HEK293T (cell line): ENCODE measurements at regions not wholly inside any gene's neighbourhood (a gene's known extent, or its start where the extent isn't known, plus 50 kb on each side); places are given as distances from the start of the nearest gene placed in this dataset.

Experiments
- FOXA1 ChIP-seq: fragments of 450-650 bp; IDR thresholded peaks from 2 replicates; pipeline ENCODE4 v1.6.1; 2016; ENCODE audit warnings: mild to moderate bottlenecking
- FOXK2 ChIP-seq: fragments of 450-650 bp; IDR thresholded peaks from 2 replicates; pipeline ENCODE4 v1.6.1; 2016; ENCODE audit warnings: mild to moderate bottlenecking
- FOXM1 ChIP-seq: fragments of 450-650 bp; IDR thresholded peaks from 2 replicates; pipeline ENCODE4 v1.6.1; 2017; ENCODE audit warnings: mild to moderate bottlenecking, borderline replicate concordance
- SP1 ChIP-seq: fragments of 450-650 bp; IDR thresholded peaks from 2 replicates; pipeline ENCODE4 v1.6.1; 2017

GRCh38 chr2:3075316-3075990, 302.2 kb downstream of the EIPR1 start:
- no peak for TF ChIP-seq FOXK2
- no peak for TF ChIP-seq SP1
- TF ChIP-seq FOXA1 = no peak
- no peak for TF ChIP-seq FOXM1
